ENCODE measurements at regions not wholly inside any gene's neighbourhood (a gene's known extent, or its start where the extent isn't known, plus 50 kb on each side); places are given as distances from the start of the nearest gene placed in this dataset.

- DNase-seq (ENCODE audit: low read depth): no peak
- TF ChIP-seq CTCF (conservative IDR thresholded peaks at IDR 0.05; ENCODE audit: low read depth, low read length): no peak
- no peak overlapping the region for H3K4me3 ChIP-seq (ENCODE audit: low read depth, low read length)
These were observed 378.0 kb downstream of the ANXA1 start for GRCh38 chr9:73529666-73530065.

GRCh38 chr9:73531051-73531532 lies 379.4 kb downstream of the ANXA1 start:
- DNase-seq (ENCODE audit: low read depth): no peak
- no peak overlapping the region for H3K4me3 ChIP-seq (ENCODE audit: low read depth, low read length)
- no peak for TF ChIP-seq CTCF (conservative IDR thresholded peaks at IDR 0.05; ENCODE audit: low read depth, low read length)

DNA sequence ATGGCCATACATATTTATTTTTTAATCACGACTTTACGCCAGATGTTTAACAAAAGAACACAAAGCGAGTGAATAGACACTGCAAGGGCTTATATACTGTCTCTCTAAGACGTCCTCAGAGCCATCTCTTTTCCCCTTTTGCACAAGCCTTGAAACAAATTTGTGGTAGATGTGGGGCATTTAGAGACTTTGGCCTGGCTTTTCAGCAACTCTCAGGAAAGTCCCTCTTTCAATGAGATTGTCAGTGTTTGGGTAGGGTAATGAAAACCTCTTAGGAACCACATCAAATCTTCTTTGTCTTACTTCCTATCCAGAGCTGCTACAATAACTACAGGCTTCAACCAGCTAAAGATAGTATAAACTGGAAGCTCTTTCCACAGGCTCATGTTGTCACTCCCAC lies 380.0 kb downstream of the ANXA1 start:
- no peak for TF ChIP-seq CTCF (conservative IDR thresholded peaks at IDR 0.05; ENCODE audit: low read depth, low read length)
- DNase-seq (ENCODE audit: low read depth): no peak
- no peak overlapping the region for H3K4me3 ChIP-seq (ENCODE audit: low read depth, low read length)

GRCh38 chr9:73532985-73533384 lies 381.3 kb downstream of the ANXA1 start:
- no peak for TF ChIP-seq CTCF (conservative IDR thresholded peaks at IDR 0.05; ENCODE audit: low read depth, low read length)
- H3K4me3 ChIP-seq (ENCODE audit: low read depth, low read length): no peak overlapping the region
- no peak for DNase-seq (ENCODE audit: low read depth)

DNA sequence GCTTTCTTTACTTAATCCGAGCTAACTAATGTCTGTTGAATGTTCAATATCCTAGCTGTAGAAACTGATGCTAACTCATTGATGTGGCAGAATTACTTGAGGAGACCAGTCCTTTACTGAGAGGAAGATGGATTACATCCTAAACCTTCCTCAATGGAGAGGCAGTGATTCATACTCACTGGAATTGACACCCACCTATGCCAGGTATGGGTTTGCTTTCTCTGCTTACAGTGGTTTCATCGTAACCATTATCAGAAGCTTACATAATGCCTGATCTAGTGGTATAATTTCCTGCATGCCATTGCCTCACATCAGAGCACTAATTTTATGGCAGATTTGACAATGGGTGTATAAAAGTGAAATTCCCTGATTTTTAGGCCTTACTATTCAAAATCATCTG lies 384.7 kb downstream of the ANXA1 start:
- no peak overlapping the region for H3K4me3 ChIP-seq (ENCODE audit: low read depth, low read length)
- no peak for TF ChIP-seq CTCF (conservative IDR thresholded peaks at IDR 0.05; ENCODE audit: low read depth, low read length)
- DNase-seq (ENCODE audit: low read depth): no peak

GRCh38 chr9:73537561-73537960 lies 385.9 kb downstream of the ANXA1 start:
- TF ChIP-seq CTCF (conservative IDR thresholded peaks at IDR 0.05; ENCODE audit: low read depth, low read length): no peak
- DNase-seq (ENCODE audit: low read depth): no peak
- no peak overlapping the region for H3K4me3 ChIP-seq (ENCODE audit: low read depth, low read length)

DNA sequence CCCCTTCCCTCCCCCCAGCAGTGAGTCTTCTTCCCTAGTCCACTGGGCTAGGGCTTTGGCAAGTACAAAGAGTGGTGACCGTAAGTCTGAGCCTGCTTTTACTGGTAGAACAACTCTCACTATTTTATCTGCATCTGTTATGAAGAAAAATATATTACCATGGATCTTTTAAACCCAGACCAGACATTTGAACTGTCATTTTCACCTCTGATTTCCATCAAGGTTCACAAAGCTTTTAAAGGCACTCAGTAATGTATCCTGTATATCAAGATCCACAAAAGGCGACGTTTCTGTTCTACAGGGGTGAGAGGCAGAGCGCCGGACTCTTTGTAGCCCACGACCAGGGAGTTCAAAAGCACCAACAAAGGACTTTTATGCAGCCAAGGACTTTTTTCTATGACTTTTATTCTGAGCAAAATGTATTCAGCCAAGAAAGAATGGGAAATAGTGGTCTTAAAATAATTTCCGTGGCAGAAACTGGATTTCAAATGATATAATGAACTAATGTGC lies 388.3 kb downstream of the ANXA1 start:
- no peak overlapping the region for H3K4me3 ChIP-seq (ENCODE audit: low read depth, low read length)
- DNase-seq (ENCODE audit: low read depth): no peak
- TF ChIP-seq CTCF (conservative IDR thresholded peaks at IDR 0.05; ENCODE audit: low read depth, low read length): no peak
